OCI-LY7 (cell line): ENCODE measurements at regions not wholly inside any gene's neighbourhood (a gene's known extent, or its start where the extent isn't known, plus 50 kb on each side); places are given as distances from the start of the nearest gene placed in this dataset.

Experiments used
- EZH2phosphoT487 ChIP-seq: fragments of 200-600 bp; sonication (generic); IDR thresholded peaks from 2 replicates; pipeline ENCODE4 v1.6.1; 2018; ENCODE audit warnings: low read depth, borderline replicate concordance, mild to moderate bottlenecking, mixed run types, antibody characterized with exemption, low read length, moderate library complexity, mixed read lengths
- TF ChIP-seq, protein P1 (sequence below): fragments of 200-600 bp; sonication (generic); conservative IDR thresholded peaks from 2 replicates; pipeline ENCODE4 v1.5.1; 2014; ENCODE audit warnings: mild to moderate bottlenecking, antibody characterized with exemption, low read length, moderate library complexity, mixed read lengths

DNA sequence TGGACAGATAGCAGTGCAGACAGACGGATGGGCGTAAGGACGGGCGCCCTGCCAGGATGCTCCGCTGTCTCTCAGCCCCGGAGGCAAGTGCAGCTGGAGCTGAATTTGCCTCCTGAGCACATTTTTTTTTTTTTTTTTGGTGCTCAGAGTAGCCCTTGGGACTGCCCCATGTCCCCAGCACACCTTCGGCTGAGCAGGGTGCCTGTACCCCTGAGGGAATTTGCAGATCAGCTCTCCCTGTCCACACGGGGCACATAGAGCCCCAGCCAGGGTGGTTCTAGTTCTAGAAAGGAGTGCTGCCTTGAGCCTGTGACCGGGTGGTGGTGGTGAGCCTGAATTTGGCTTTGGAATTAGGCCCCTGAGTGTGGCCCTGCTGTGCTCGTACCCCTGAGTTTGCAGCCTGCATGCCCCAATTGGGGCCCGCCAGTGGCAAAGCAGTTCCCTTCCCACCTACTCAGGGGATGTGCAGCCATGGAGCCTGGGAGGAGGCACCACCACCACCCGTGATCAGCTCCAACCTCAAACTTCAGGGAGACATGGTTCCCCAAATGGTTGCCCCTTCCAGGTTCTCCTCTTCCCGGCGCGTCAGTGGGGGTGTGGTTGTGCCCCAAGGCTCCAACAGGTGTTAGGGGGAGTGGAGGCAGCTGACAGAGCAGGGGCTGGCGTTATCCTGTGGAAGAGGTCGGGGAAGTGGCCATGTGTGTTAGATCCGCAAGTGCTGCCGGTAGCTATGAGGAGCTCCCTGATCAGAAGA lies 1232.7 kb downstream of the BRD1 start:
- TF ChIP-seq, protein P1, sequence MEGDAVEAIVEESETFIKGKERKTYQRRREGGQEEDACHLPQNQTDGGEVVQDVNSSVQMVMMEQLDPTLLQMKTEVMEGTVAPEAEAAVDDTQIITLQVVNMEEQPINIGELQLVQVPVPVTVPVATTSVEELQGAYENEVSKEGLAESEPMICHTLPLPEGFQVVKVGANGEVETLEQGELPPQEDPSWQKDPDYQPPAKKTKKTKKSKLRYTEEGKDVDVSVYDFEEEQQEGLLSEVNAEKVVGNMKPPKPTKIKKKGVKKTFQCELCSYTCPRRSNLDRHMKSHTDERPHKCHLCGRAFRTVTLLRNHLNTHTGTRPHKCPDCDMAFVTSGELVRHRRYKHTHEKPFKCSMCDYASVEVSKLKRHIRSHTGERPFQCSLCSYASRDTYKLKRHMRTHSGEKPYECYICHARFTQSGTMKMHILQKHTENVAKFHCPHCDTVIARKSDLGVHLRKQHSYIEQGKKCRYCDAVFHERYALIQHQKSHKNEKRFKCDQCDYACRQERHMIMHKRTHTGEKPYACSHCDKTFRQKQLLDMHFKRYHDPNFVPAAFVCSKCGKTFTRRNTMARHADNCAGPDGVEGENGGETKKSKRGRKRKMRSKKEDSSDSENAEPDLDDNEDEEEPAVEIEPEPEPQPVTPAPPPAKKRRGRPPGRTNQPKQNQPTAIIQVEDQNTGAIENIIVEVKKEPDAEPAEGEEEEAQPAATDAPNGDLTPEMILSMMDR: no peak
- TF ChIP-seq EZH2phosphoT487: no peak
